Esophagus mucosa (tissue), 1 donor: ENCODE measurements at regions not wholly inside any gene's neighbourhood (a gene's known extent, or its start where the extent isn't known, plus 50 kb on each side); places are given as distances from the start of the nearest gene placed in this dataset.
"Not testable (repeated sequence)": the region's sequence is repeated elsewhere in the genome, so short reads cannot be mapped to it uniquely, and the experiment has no call there.

Experiments used
- ATAC-seq: fragments of 200-7000 bp; cut with Tn5 transposase; one replicate; pipeline ENCODE4 v1.9.1; 2020
- donor health status: DM: yes; HTN: yes; CAD: no.

DNA sequence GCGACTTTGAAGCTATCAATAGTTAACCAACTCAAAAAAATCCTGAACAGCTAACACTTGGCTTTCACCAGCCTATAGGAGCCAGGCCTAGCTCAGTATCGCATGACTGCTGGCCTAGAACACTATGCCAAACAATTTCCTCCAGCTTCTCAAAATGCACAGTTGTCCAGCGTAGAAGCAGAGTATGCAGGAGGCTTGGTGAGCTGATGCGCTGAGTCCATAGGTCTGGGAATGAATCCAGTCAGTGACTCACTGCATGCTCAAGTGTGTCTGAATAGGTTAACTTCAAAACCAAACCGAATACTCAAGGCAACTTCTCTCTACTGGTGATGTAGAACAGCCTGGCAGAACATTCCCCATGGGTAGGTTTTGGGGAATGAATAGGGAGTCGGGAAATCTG, 201.8 kb upstream of the IRF2BP2 start:
- peak; percentile 76 for ATAC-seq

- not testable (repeated sequence) for ATAC-seq
Measured at GRCh38 chr1:234810726-234811125, 200.7 kb upstream of the IRF2BP2 start.

GRCh38 chr1:234809854-234810245, 199.9 kb upstream of the IRF2BP2 start:
- ATAC-seq: not testable (repeated sequence)

GRCh38 chr1:234808943-234809853, 199.2 kb upstream of the IRF2BP2 start:
- not testable (repeated sequence) for ATAC-seq

DNA sequence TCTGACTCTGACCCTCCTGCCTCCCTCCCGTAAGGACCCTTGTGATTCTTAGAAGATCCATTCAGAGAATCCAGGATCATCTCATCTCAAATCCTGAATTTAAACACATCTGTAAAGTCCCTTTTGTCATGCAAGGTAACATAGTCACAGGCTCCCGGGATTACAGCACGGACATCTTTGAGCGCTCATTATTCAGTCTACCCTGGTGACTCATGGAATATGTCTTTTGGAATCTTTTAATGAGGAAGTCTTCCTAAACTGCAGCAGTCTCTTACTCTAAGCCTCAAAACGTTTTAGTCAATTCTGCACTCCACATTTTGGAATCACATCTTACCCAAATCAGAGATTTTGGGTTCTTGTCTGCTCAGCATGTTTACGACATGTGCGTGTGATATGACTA, 198.5 kb upstream of the IRF2BP2 start:
- ATAC-seq: not testable (repeated sequence)

DNA sequence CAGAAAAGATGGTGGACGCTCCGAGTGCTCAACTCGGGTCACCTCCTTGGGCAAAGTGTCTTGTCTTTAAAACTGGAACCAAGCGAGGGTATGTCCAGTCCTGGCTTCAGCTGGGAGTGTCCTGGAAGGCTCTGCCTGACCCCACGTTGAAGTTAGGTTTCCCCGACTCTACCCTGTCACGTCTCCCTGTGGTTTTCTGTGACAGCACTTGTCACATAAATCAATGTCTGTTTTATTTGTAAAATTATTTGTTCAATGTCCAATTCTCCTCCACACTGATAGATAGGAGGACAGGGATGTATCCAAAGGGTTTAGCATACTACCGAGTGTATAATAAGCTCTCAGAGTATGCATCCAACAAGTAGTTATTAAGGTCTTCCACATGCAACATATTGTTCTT, 197.7 kb upstream of the IRF2BP2 start:
- ATAC-seq: not testable (repeated sequence)

DNA sequence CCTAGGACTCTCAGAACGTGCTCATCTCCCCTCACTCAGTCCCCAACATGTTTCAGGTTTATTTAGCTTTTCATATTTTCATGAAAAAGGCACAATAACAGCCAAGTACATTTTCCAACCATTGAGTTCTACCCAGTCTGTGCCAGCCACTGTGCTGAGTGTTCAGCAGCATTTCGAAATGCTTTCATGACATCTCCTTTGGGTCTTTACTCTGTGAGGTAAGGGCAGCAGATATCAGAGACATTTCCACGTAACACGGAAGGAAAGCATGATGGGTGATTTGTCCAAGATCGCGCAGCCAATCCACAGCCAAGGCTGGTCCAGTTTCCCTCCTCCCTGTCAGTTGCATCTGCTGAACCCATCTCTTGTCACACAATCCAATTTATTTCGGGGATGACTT, 192.6 kb upstream of the IRF2BP2 start:
- ATAC-seq: not testable (repeated sequence)

GRCh38 chr1:234801636-234802035, 191.7 kb upstream of the IRF2BP2 start:
- not testable (repeated sequence) for ATAC-seq

GRCh38 chr1:234801147-234801546, 191.2 kb upstream of the IRF2BP2 start:
- peak; percentile 82 for ATAC-seq

- not testable (repeated sequence) for ATAC-seq
Measured at GRCh38 chr1:234800563-234800962, 190.6 kb upstream of the IRF2BP2 start.

GRCh38 chr1:234799021-234799689, 189.2 kb upstream of the IRF2BP2 start:
- not testable (repeated sequence) for ATAC-seq

- ATAC-seq: not testable (repeated sequence)
Measured at GRCh38 chr1:234797216-234797615, 187.2 kb upstream of the IRF2BP2 start.

GRCh38 chr1:234796438-234796792, 186.4 kb upstream of the IRF2BP2 start:
- not testable (repeated sequence) for ATAC-seq

DNA sequence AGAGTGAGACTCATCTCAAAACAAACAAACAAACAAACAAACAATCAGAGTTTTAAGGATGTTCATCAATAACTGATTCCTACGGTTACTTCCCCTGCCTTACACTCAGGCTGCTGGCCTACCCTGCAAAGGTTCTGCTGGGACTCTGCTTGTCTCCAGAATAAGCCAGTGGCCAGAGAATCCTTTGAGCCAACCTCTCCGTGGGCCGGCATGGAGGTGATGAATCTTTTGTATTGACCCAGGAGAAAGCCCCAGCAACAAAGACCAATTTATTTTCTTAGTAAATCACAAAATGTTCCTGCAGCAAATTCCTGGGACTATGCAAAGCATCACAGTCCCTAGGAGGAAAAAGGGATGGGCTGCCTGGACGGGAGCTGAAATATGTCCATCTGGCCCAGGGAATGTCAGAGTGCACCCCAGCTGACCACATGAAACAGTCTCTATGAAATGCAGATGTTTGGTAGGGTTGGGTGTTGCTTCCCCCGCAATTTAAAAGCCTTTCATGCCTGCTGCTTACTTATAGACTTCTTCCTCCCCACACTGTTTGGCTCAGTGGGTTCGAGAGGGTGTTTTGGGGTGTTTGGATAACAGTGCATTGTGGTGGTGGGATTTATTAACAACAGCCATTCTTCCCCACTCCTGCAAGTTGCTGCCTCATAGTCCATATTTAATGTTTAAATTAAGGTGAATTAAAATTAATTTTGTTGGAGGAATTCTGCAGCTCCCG, 185.9 kb upstream of the IRF2BP2 start:
- ATAC-seq: not testable (repeated sequence)

- not testable (repeated sequence) for ATAC-seq
Measured at GRCh38 chr1:234795007-234795406, 185.0 kb upstream of the IRF2BP2 start.

GRCh38 chr1:234794452-234794851, 184.5 kb upstream of the IRF2BP2 start:
- not testable (repeated sequence) for ATAC-seq

DNA sequence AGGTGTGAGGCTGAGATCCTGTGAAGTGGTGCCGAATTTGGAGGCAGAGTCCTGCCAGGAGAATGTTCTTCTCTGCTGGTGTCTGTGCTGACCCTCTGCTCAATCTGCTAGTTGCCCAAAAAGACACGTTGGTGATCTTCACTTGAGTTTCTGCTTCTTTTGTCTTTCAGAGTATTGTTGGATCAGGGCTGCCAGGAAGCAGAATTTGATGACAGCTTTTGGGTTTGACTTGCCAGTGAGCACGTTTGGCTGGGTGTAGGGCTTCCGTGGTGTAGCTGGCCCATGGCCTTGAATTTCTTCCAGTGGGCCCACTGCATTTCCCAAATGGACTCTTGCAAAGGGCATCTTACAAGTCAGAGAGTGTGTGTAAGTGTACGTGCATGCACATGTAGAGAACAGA, 183.9 kb upstream of the IRF2BP2 start:
- ATAC-seq: not testable (repeated sequence)

GRCh38 chr1:234792221-234792864, 182.4 kb upstream of the IRF2BP2 start:
- not testable (repeated sequence) for ATAC-seq

- ATAC-seq: not testable (repeated sequence)
Measured at GRCh38 chr1:234791615-234792014, 181.6 kb upstream of the IRF2BP2 start.

DNA sequence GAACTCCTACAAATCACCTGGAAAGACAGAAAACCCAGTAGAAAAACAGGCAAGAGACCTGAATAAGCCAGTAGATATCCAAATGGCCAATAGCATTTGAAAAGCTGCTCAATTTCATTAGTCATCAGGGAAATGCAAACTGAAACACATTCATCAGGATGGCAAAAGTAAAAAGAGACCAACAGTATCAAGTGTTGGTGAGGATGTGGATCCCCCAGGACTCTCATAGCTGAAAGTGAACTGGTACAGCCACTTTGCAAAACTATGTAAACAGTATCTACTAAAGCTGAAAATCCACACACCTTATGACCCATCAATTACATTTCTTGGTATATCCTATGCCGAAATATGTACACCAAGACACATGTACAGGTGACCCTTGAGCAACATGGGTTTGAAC, 180.4 kb upstream of the IRF2BP2 start:
- peak; percentile 8 for ATAC-seq

DNA sequence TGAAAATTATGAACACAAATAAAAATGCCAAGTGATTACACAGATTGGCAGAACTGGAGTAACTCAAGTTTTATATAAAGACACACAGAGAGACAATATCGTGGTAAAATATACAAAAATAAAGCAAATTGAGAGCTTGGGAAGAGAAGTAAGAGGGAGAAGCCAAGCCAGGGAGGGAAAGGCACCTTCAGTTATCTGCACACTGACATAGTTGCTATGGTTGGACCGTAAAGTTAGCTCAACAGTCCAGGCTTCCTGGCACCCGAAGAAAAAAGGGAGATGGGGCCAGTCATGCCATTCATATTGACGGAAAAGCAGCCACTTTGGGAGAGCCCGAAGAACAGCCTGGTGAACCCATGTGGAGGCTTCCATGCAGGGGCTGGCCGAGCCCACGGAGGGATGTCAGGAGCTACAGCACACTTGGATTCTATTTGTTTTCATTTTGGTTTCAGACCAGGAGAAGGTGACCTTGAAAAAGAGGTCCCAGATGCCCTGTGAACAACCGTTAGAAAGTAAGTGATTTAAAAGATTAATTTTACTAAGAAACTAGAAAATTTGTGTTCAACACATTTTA, 177.1 kb upstream of the IRF2BP2 start:
- ATAC-seq: not testable (repeated sequence)

- not testable (repeated sequence) for ATAC-seq
Measured at GRCh38 chr1:234785922-234786321, 175.9 kb upstream of the IRF2BP2 start.
